Caco-2 (cell line): ENCODE measurements at regions not wholly inside any gene's neighbourhood (a gene's known extent, or its start where the extent isn't known, plus 50 kb on each side); places are given as distances from the start of the nearest gene placed in this dataset.
A peak's percentile ranks its signal among the peaks of the same experiment; 100 is the strongest.
"Not testable (repeated sequence)": the region's sequence is repeated elsewhere in the genome, so short reads cannot be mapped to it uniquely, and the experiment has no call there.

ENCODE experiments used
- BruUV-seq: library from RNA; stranded (reverse); fragments of 400-500 nt; replicated peaks from 2 replicates; lab custom pipeline; 2021; lab: Mats Ljungman, UMichigan
- CTCF ChIA-PET: fragments of 300-600 bp; sonication (Branson Sonifier 250); formaldehyde crosslinking; loops from one replicate; lab custom pipeline; 2022; ENCODE audit warnings: antibody characterized with exemption; lab: Charles Lee
- POLR2A ChIA-PET: fragments of 300-600 bp; sonication (Branson Sonifier 250); formaldehyde crosslinking; loops from one replicate; lab custom pipeline; 2022; ENCODE audit warnings: antibody characterized with exemption; lab: Charles Lee
- DNase-seq, 2 experiments: peaks; one replicate each; pipeline versions ENCODE4 v3.0.0 to v3.0.0-alpha.2; 2020 to 2022
- H3K27me3 ChIP-seq: replicated peaks from 2 replicates; pipeline ENCODE4 v1.6.0; 2011; ENCODE audit warnings: low read length; ENCODE audit not compliant: control insufficient read depth, insufficient read depth
- H3K36me3 ChIP-seq: 2 replicates; pipeline ENCODE4 v1.5.1; 2011; ENCODE audit warnings: low read length; ENCODE audit not compliant: control insufficient read depth, insufficient read depth
- H3K4me1 ChIP-seq: fragments of 250-450 bp; sonication (Bioruptor Pico); 2 replicates; pipeline ENCODE4 v1.5.1; 2020; ENCODE audit warnings: mild to moderate bottlenecking
- H3K4me3 ChIP-seq: 2 replicates; pipeline ENCODE4 v1.5.1; 2011; ENCODE audit warnings: low read depth, mild to moderate bottlenecking, control low read depth, low read length
- H3K9me3 ChIP-seq: fragments of 250-450 bp; sonication (Bioruptor Pico); 2 replicates; pipeline ENCODE4 v1.5.1; 2020; ENCODE audit warnings: mild to moderate bottlenecking, moderate library complexity
- H3K27ac Mint-ChIP-seq: one replicate; pipeline ENCODE4 v1.8.0; 2022; ENCODE audit warnings: mixed read lengths; ENCODE audit not compliant: unreplicated experiment
- H3K27me3 Mint-ChIP-seq: one replicate; pipeline ENCODE4 v1.8.0; 2022; ENCODE audit warnings: mixed read lengths; ENCODE audit not compliant: insufficient read depth, unreplicated experiment
- H3K36me3 Mint-ChIP-seq: one replicate; pipeline ENCODE4 v1.8.0; 2022; ENCODE audit warnings: mild to moderate bottlenecking, mixed read lengths; ENCODE audit not compliant: insufficient read depth, unreplicated experiment
- H3K4me1 Mint-ChIP-seq: one replicate; pipeline ENCODE4 v1.8.0; 2022; ENCODE audit warnings: low read depth, mixed read lengths; ENCODE audit not compliant: unreplicated experiment
- H3K4me3 Mint-ChIP-seq: one replicate; pipeline ENCODE4 v1.8.0; 2022; ENCODE audit warnings: mild to moderate bottlenecking, moderate library complexity, mixed read lengths; ENCODE audit not compliant: unreplicated experiment
- H3K9me3 Mint-ChIP-seq: one replicate; pipeline ENCODE4 v1.8.0; 2022; ENCODE audit warnings: mixed read lengths; ENCODE audit not compliant: unreplicated experiment
- intact Hi-C: fragments of 100-400 bp; cut with micrococcal nuclease; formaldehyde crosslinking; loops from one replicate; pipeline ENCODE4 v1.10.0; 2022; ENCODE audit not compliant: unreplicated experiment
- TF ChIP-seq, protein P1 (sequence below), 2 experiments: fragments of 200-600 bp in 1 of 2; IDR thresholded peaks; 1 replicate in 1 of 2; 2 replicates in 1 of 2; pipeline versions ENCODE4 v1.5.1 to v1.8.0; 2011 to 2022; ENCODE audit warnings: antibody characterized with exemption in 1 of 2, control low read depth in 1 of 2, inconsistent platforms in 1 of 2, low read depth in 1 of 2, low read length in 1 of 2, mild to moderate bottlenecking in 1 of 2, moderate library complexity in 1 of 2; ENCODE audit not compliant: insufficient read depth in 1 of 2, severe bottlenecking in 1 of 2, unreplicated experiment in 1 of 2

GRCh38 chr19:41511628-41512027 is 64.3 kb upstream of the CEACAM21 start:
- H3K9me3 Mint-ChIP-seq: no peaks in the 10 kb centered on the region
- Histone ChIP-seq H3K9me3 (no peaks in the 10 kb centered on the region), H3K4me1 (no peaks in the 10 kb centered on the region), H3K4me3 (no peak overlapping the region), H3K36me3 (no peaks in the 10 kb centered on the region), H3K27me3 (no peaks in the 10 kb centered on the region)
- H3K27ac Mint-ChIP-seq: no peak overlapping the region
- no peak for DNase-seq
- TF ChIP-seq, protein P1, sequence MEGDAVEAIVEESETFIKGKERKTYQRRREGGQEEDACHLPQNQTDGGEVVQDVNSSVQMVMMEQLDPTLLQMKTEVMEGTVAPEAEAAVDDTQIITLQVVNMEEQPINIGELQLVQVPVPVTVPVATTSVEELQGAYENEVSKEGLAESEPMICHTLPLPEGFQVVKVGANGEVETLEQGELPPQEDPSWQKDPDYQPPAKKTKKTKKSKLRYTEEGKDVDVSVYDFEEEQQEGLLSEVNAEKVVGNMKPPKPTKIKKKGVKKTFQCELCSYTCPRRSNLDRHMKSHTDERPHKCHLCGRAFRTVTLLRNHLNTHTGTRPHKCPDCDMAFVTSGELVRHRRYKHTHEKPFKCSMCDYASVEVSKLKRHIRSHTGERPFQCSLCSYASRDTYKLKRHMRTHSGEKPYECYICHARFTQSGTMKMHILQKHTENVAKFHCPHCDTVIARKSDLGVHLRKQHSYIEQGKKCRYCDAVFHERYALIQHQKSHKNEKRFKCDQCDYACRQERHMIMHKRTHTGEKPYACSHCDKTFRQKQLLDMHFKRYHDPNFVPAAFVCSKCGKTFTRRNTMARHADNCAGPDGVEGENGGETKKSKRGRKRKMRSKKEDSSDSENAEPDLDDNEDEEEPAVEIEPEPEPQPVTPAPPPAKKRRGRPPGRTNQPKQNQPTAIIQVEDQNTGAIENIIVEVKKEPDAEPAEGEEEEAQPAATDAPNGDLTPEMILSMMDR (IDR thresholded peaks at IDR 0.05; ENCODE audit: insufficient read depth in 1 of 2, low read depth in 1 of 2, low read length in 1 of 2, severe bottlenecking in 1 of 2, unreplicated experiment in 1 of 2): no peak
- H3K4me3 Mint-ChIP-seq: no peak overlapping the region
- no TSS peak for BruUV-seq
- ChIA-PET POLR2A (no interaction called here), CTCF (no interaction called here)
- H3K27me3 Mint-ChIP-seq: peaks cover 16% of the 10 kb centered on the region
- no peaks in the 10 kb centered on the region for H3K36me3 Mint-ChIP-seq
- no peaks in the 10 kb centered on the region for H3K4me1 Mint-ChIP-seq
- intact Hi-C loops: no loop called here

DNA sequence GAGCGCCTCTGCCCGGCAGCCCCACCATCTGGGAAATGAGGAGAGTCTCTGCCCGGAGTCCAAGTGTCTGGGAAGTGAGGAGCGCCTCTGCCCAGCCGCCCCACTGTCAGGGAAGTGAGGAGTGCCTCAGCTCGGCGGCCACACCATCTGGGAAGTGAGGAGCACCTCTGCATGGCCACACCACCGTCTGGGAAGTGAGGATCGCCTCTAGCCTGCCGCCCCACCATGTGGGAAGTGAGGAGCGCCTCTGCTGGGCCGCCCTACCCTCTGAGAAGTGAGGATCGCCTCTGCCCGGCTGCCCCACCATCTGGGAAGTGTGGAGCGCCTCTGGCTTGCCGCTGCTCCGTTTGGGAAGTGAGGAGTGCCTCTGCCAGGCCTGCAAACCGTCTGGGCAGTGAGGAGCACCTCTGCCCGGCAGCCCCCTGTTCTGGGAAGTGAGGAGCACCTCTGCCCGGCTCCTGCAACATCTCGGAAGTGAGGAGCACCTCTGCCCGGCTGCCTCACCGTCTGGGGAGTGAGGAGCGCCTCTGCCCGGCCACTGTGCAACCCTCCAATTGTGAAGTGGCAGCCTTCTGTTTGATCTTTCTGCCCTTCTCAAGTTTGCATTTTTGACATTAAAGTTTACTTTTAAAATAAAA is 60.8 kb upstream of the CEACAM21 start:
- no peaks in the 10 kb centered on the region for H3K9me3 Mint-ChIP-seq
- peaks cover 22% of the 10 kb centered on the region for H3K27me3 Mint-ChIP-seq
- Histone ChIP-seq H3K27me3 (no peaks in the 10 kb centered on the region), H3K36me3 (no peaks in the 10 kb centered on the region), H3K4me3 (no peak overlapping the region), H3K4me1 (no peaks in the 10 kb centered on the region), H3K9me3 (no peaks in the 10 kb centered on the region; the same call in 1 of the 2 replicates)
- H3K4me3 Mint-ChIP-seq: no peak overlapping the region
- intact Hi-C loops: no loop called here
- no TSS peak for BruUV-seq
- no peak overlapping the region for H3K27ac Mint-ChIP-seq
- H3K4me1 Mint-ChIP-seq: no peaks in the 10 kb centered on the region
- no peak for DNase-seq
- TF ChIP-seq, protein P1 (IDR thresholded peaks at IDR 0.05; ENCODE audit: insufficient read depth in 1 of 2, low read depth in 1 of 2, low read length in 1 of 2, severe bottlenecking in 1 of 2, unreplicated experiment in 1 of 2): no peak
- POLR2A ChIA-PET: no interaction called here
- H3K36me3 Mint-ChIP-seq: no peaks in the 10 kb centered on the region
- CTCF ChIA-PET: no interaction called here

DNA sequence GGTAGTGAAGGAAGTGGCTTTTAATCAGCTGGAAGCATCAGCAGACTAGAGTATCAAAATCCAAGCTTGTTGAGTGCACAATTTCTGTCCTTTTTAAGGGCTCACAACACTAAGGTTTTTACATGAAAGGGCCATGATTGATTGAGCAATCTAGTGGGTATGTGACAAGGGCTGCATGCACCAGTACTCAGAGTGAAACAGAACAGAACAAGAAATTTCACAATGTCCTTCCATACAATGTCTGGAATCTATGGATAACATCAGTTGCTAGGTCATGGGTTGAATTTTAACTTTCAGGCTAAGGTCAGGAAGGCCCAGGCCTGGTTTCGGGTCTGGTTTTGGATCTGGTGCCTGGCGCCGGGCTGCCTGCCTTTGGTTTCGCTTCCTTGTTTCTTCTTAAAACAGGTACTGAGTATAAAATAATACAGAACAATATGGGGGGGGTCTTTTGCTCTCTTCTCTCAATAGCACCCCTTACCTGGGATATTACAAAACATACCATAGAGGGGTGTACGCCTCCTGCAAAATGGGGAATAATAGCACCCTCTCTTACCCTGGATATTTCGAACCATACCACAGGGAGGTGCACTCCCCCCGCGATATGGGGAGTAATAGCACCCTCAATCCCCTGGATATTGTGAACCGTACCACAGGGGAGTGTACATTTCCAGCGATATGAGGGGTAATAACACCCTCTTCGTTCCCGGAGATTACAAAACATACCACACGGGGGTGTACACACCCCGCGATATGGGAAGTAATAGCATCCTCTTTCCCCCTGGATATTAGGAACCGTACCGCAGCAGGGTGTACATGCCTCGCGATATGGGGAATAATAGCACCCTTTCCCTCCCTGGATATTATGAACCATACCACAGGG is 59.4 kb upstream of the CEACAM21 start:
- CTCF ChIA-PET: interaction anchor here (0.6 kb wide), 1 partner anchor 67 kb away, joined by 3 read pairs; no protein-coding TSS in a partner anchor
- intact Hi-C loops: not testable (repeated sequence)

More for the DNA sequence above, 59.4 kb upstream of the CEACAM21 start:
- H3K4me1 ChIP-seq, H3K9me3 Mint-ChIP-seq, H3K4me3 ChIP-seq, H3K27me3 ChIP-seq, POLR2A ChIA-PET, H3K27ac Mint-ChIP-seq, H3K4me3 Mint-ChIP-seq, H3K36me3 Mint-ChIP-seq, BruUV-seq, H3K36me3 ChIP-seq, H3K9me3 ChIP-seq, H3K4me1 Mint-ChIP-seq: not testable (repeated sequence)
- DNase-seq: peak in 1 of 2 experiments; percentile 6
- peaks cover 26% of the 10 kb centered on the region for H3K27me3 Mint-ChIP-seq
